H9 (cell line): ENCODE measurements at regions not wholly inside any gene's neighbourhood (a gene's known extent, or its start where the extent isn't known, plus 50 kb on each side); places are given as distances from the start of the nearest gene placed in this dataset.

Source experiments
- DNase-seq: peaks from one replicate; pipeline ENCODE4 v3.0.0-alpha.2; 2017
- H2AFZ ChIP-seq: one replicate; pipeline ENCODE4 v1.6.1; 2013; ENCODE audit warnings: mild to moderate bottlenecking, low read length, control low read depth, moderate library complexity
- H2AK5ac ChIP-seq: 2 replicates; pipeline ENCODE4 v1.6.1; 2013; ENCODE audit warnings: low read length, control low read depth, mixed read lengths; ENCODE audit not compliant: insufficient read length
- H2BK120ac ChIP-seq: one replicate; pipeline ENCODE4 v1.6.1; 2013; ENCODE audit warnings: low read depth, mild to moderate bottlenecking, low read length, control low read depth, inconsistent platforms; ENCODE audit not compliant: poor library complexity, severe bottlenecking
- H2BK12ac ChIP-seq: 2 replicates; pipeline ENCODE4 v1.6.1; 2013; ENCODE audit warnings: low read length, control low read depth, mixed read lengths, low read depth; ENCODE audit not compliant: insufficient read length
- H2BK15ac ChIP-seq: 2 replicates; pipeline ENCODE4 v1.6.1; 2013; ENCODE audit warnings: low read depth, low read length, control low read depth
- H2BK20ac ChIP-seq: one replicate; pipeline ENCODE4 v1.6.1; 2013; ENCODE audit warnings: low read depth, mild to moderate bottlenecking, low read length, control low read depth, inconsistent platforms; ENCODE audit not compliant: poor library complexity, severe bottlenecking
- H2BK5ac ChIP-seq: 2 replicates; pipeline ENCODE4 v1.6.1; 2013; ENCODE audit warnings: low read length, control low read depth, mixed read lengths; ENCODE audit not compliant: insufficient read length
- H3K14ac ChIP-seq: 2 replicates; pipeline ENCODE4 v1.6.1; 2013; ENCODE audit warnings: low read length, control low read depth; ENCODE audit not compliant: insufficient read depth
- H3K18ac ChIP-seq: 2 replicates; pipeline ENCODE4 v1.6.1; 2013; ENCODE audit warnings: low read depth, mild to moderate bottlenecking, mixed read lengths, low read length, control low read depth; ENCODE audit not compliant: insufficient read length
- H3K23ac ChIP-seq: 2 replicates; pipeline ENCODE4 v1.6.1; 2013; ENCODE audit warnings: low read length, control low read depth, mixed read lengths, low read depth; ENCODE audit not compliant: insufficient read length
- H3K23me2 ChIP-seq: 2 replicates; pipeline ENCODE4 v1.6.1; 2013; ENCODE audit warnings: low read depth, mild to moderate bottlenecking, mixed read lengths, low read length, control low read depth; ENCODE audit not compliant: insufficient read length, poor library complexity, severe bottlenecking
- H3K27ac ChIP-seq: 2 replicates; pipeline ENCODE4 v1.5.1; 2013; ENCODE audit warnings: low read length, control low read depth, mixed read lengths, low read depth; ENCODE audit not compliant: insufficient read length
- H3K27me3 ChIP-seq: 2 replicates; pipeline ENCODE4 v1.6.1; 2013; ENCODE audit warnings: low read length, control low read depth, inconsistent platforms; ENCODE audit not compliant: insufficient read depth
- H3K4ac ChIP-seq: 2 replicates; pipeline ENCODE4 v1.6.1; 2013; ENCODE audit warnings: low read depth, mild to moderate bottlenecking, control low read depth, inconsistent platforms, low read length, moderate library complexity
- H3K4me1 ChIP-seq: 2 replicates; pipeline ENCODE4 v1.6.1; 2013; ENCODE audit warnings: low read length, control low read depth, inconsistent platforms; ENCODE audit not compliant: insufficient read depth
- H3K4me2 ChIP-seq: 2 replicates; pipeline ENCODE4 v1.6.1; 2013; ENCODE audit warnings: low read length, control low read depth, mixed read lengths; ENCODE audit not compliant: insufficient read length, insufficient read depth
- H3K56ac ChIP-seq: 2 replicates; pipeline ENCODE4 v1.6.1; 2013; ENCODE audit warnings: low read depth, mild to moderate bottlenecking, mixed read lengths, low read length, control low read depth; ENCODE audit not compliant: insufficient read length
- H3K79me1 ChIP-seq: 2 replicates; pipeline ENCODE4 v1.6.1; 2013; ENCODE audit warnings: low read depth, mild to moderate bottlenecking, moderate library complexity, low read length, control low read depth, inconsistent platforms; ENCODE audit not compliant: insufficient read depth, poor library complexity, severe bottlenecking
- H3K79me2 ChIP-seq: 2 replicates; pipeline ENCODE4 v1.6.1; 2013; ENCODE audit warnings: low read length, control low read depth, inconsistent platforms; ENCODE audit not compliant: insufficient read depth
- H3K9ac ChIP-seq: 2 replicates; pipeline ENCODE4 v1.6.1; 2013; ENCODE audit warnings: low read length, control low read depth, mixed read lengths; ENCODE audit not compliant: insufficient read length; ENCODE audit errors: extremely low read depth
- H3K9me3 ChIP-seq: one replicate; pipeline ENCODE4 v1.6.1; 2013; ENCODE audit warnings: low read depth, low read length, inconsistent platforms; ENCODE audit not compliant: control insufficient read depth
- H3T11ph ChIP-seq: one replicate; pipeline ENCODE4 v1.6.1; 2013; ENCODE audit warnings: mild to moderate bottlenecking, low read length, control low read depth, inconsistent platforms
- H4K20me1 ChIP-seq: one replicate; pipeline ENCODE4 v1.6.1; 2013; ENCODE audit not compliant: control insufficient read depth, insufficient read length, insufficient read depth
- H4K5ac ChIP-seq: 2 replicates; pipeline ENCODE4 v1.6.1; 2013; ENCODE audit warnings: low read depth, mild to moderate bottlenecking, mixed read lengths, low read length, control low read depth; ENCODE audit not compliant: insufficient read length
- H4K8ac ChIP-seq: replicated peaks from 2 replicates; pipeline ENCODE4 v1.6.1; 2013; ENCODE audit warnings: low read length, control low read depth, mixed read lengths, low read depth; ENCODE audit not compliant: insufficient read length
- H4K91ac ChIP-seq: 2 replicates; pipeline ENCODE4 v1.6.1; 2013; ENCODE audit warnings: low read depth, mild to moderate bottlenecking, moderate library complexity, mixed read lengths, low read length, control low read depth; ENCODE audit not compliant: insufficient read length
- H3K27ac Mint-ChIP-seq, 3 experiments: 2 replicates in 2 of 3; 3 replicates in 1 of 3; pipeline ENCODE4 v1.8.0; 2020 to 2021; ENCODE audit warnings: mixed read lengths in 3 of 3, mild to moderate bottlenecking in 1 of 3, moderate library complexity in 1 of 3
- H3K27me3 Mint-ChIP-seq: 2 replicates; pipeline ENCODE4 v1.8.0; 2021; ENCODE audit warnings: low read depth, mild to moderate bottlenecking, moderate library complexity, mixed read lengths
- H3K36me3 Mint-ChIP-seq, 3 experiments: 2 replicates in 2 of 3; 3 replicates in 1 of 3; pipeline ENCODE4 v1.8.0; 2020 to 2021; ENCODE audit warnings: low read depth in 3 of 3, mixed read lengths in 3 of 3; ENCODE audit not compliant: insufficient read depth in 1 of 3
- H3K4me1 Mint-ChIP-seq, 2 experiments: 2 replicates each; pipeline ENCODE4 v1.8.0; 2020; ENCODE audit warnings: mixed read lengths in 2 of 2
- H3K4me3 Mint-ChIP-seq, 2 experiments: 2 replicates in 1 of 2; 3 replicates in 1 of 2; pipeline ENCODE4 v1.8.0; 2020 to 2021; ENCODE audit warnings: mild to moderate bottlenecking in 2 of 2, mixed read lengths in 2 of 2, moderate library complexity in 1 of 2
- H3K9me3 Mint-ChIP-seq, 2 experiments: 2 replicates in 1 of 2; 3 replicates in 1 of 2; pipeline ENCODE4 v1.8.0; 2020; ENCODE audit warnings: mild to moderate bottlenecking in 2 of 2, mixed read lengths in 2 of 2, moderate library complexity in 1 of 2
- CTCF ChIP-seq: fragments of 200-600 bp; sonication (generic); conservative IDR thresholded peaks from 3 replicates; pipeline ENCODE4 v1.8.0; 2021; ENCODE audit warnings: antibody characterized with exemption, mild to moderate bottlenecking
- WGBS: extraction: QIAGEN DNeasy Blood & Tissue Kit; methylation state at CpG from one replicate; pipeline ENCODE4 v1.1.7; 2013; ENCODE audit warnings: missing lambda C conversion rate, low lambda C conversion rate, mixed read lengths; ENCODE audit not compliant: insufficient read length; ENCODE audit errors: extremely low coverage; 5-methylcytosine and 5-hydroxymethylcytosine counted together

- Mint-ChIP-seq H3K27me3 (peaks cover 12% of the 10 kb centered on the region), H3K9me3 (no peaks in the 10 kb centered on the region; a peak in 1 of 5 replicates), H3K4me1 (peaks cover 7 to 8% of the 10 kb centered on the region in 2 experiments), H3K27ac (no peak overlapping the region), H3K36me3 (no peaks in the 10 kb centered on the region), H3K4me3 (peak overlapping the region in 1 of 2 experiments; percentile 18; a peak in 1 of 5 replicates)
- TF ChIP-seq CTCF, result peak; percentile 93
- Histone ChIP-seq H3K23me2 (peaks cover 2% of the 10 kb centered on the region), H4K91ac (no peak overlapping the region), H3K9ac (no peak overlapping the region), H2BK20ac (no peak overlapping the region), H4K8ac (no peak overlapping the region), H2AK5ac (no peak overlapping the region), H2BK120ac (no peak overlapping the region), H3K4ac (no peak overlapping the region), H3T11ph (no peak overlapping the region), H3K27ac (no peak overlapping the region), H3K56ac (no peak overlapping the region), H3K79me2 (no peaks in the 10 kb centered on the region), H3K9me3 (no peaks in the 10 kb centered on the region), H3K18ac (no peak overlapping the region), H2BK15ac (no peak overlapping the region), H2BK12ac (no peak overlapping the region), H2BK5ac (no peak overlapping the region), H3K27me3 (no peaks in the 10 kb centered on the region), H4K5ac (no peak overlapping the region), H3K23ac (no peak overlapping the region), H2AFZ (no peak overlapping the region), H3K4me1 (no peaks in the 10 kb centered on the region; the same call in 1 of the 2 replicates), H3K79me1 (no peaks in the 10 kb centered on the region), H3K14ac (no peak overlapping the region), H3K4me2 (peak overlapping the region; percentile 32), H4K20me1 (no peaks in the 10 kb centered on the region)
- DNase-seq, result peak; percentile 83
- whole genome bisulfite sequencing, result no CpG with 5 or more reads among the region's 31 CpGs
These were observed 69.4 kb downstream of the MSX2 start for GRCh38 chr5:174793684-174794328.
